ENCODE measurements at regions not wholly inside any gene's neighbourhood (a gene's known extent, or its start where the extent isn't known, plus 50 kb on each side); places are given as distances from the start of the nearest gene placed in this dataset.
"Not testable (repeated sequence)": the region's sequence is repeated elsewhere in the genome, so short reads cannot be mapped to it uniquely, and the experiment has no call there.

GRCh38 chr1:234839663-234840062, 229.7 kb upstream of the IRF2BP2 start:
- Mint-ChIP-seq H3K27ac (no peak overlapping the region), H3K27me3 (ENCODE audit: low read depth) (no peaks in the 10 kb centered on the region), H3K4me1 (ENCODE audit: low read depth) (peaks cover 64% of the 10 kb centered on the region), H3K4me3 (no peak overlapping the region), H3K36me3 (ENCODE audit: low read depth) (no peaks in the 10 kb centered on the region), H3K9me3 (no peaks in the 10 kb centered on the region)

- H3K27ac Mint-ChIP-seq: no peak overlapping the region
- H3K4me1 Mint-ChIP-seq (ENCODE audit: low read depth): peaks cover 56% of the 10 kb centered on the region
Measured at GRCh38 chr1:234838820-234839219, 228.8 kb upstream of the IRF2BP2 start.

GRCh38 chr1:234838182-234838581, 228.2 kb upstream of the IRF2BP2 start:
- no peak overlapping the region for H3K27ac Mint-ChIP-seq
- no peaks in the 10 kb centered on the region for H3K9me3 Mint-ChIP-seq
- H3K4me1 Mint-ChIP-seq (ENCODE audit: low read depth): peaks cover 52% of the 10 kb centered on the region
- H3K27me3 Mint-ChIP-seq (ENCODE audit: low read depth): no peaks in the 10 kb centered on the region
- no peak overlapping the region for H3K4me3 Mint-ChIP-seq
- no peaks in the 10 kb centered on the region for H3K36me3 Mint-ChIP-seq (ENCODE audit: low read depth)

More at GRCh38 chr1:234838820-234839219, 228.8 kb upstream of the IRF2BP2 start:
- no peaks in the 10 kb centered on the region for H3K27me3 Mint-ChIP-seq (ENCODE audit: low read depth)
- no peaks in the 10 kb centered on the region for H3K9me3 Mint-ChIP-seq
- H3K36me3 Mint-ChIP-seq (ENCODE audit: low read depth): no peaks in the 10 kb centered on the region
- no peak overlapping the region for H3K4me3 Mint-ChIP-seq

- no peak overlapping the region for H3K4me3 Mint-ChIP-seq
- no peaks in the 10 kb centered on the region for H3K27me3 Mint-ChIP-seq (ENCODE audit: low read depth)
- H3K27ac Mint-ChIP-seq: no peak overlapping the region
- H3K4me1 Mint-ChIP-seq (ENCODE audit: low read depth): peaks cover 47% of the 10 kb centered on the region
- H3K9me3 Mint-ChIP-seq: no peaks in the 10 kb centered on the region
- no peaks in the 10 kb centered on the region for H3K36me3 Mint-ChIP-seq (ENCODE audit: low read depth)
Measured at GRCh38 chr1:234837713-234838112, 227.7 kb upstream of the IRF2BP2 start.

- peaks cover 39% of the 10 kb centered on the region for H3K4me1 Mint-ChIP-seq (ENCODE audit: low read depth)
- H3K4me3 Mint-ChIP-seq: no peak overlapping the region
- H3K9me3 Mint-ChIP-seq: no peaks in the 10 kb centered on the region
- no peaks in the 10 kb centered on the region for H3K27me3 Mint-ChIP-seq (ENCODE audit: low read depth)
- H3K27ac Mint-ChIP-seq: no peak overlapping the region
- H3K36me3 Mint-ChIP-seq (ENCODE audit: low read depth): no peaks in the 10 kb centered on the region
Measured at GRCh38 chr1:234836776-234837357, 226.9 kb upstream of the IRF2BP2 start.

GRCh38 chr1:234836045-234836681, 226.2 kb upstream of the IRF2BP2 start:
- Mint-ChIP-seq H3K36me3 (ENCODE audit: low read depth) (no peaks in the 10 kb centered on the region), H3K4me1 (ENCODE audit: low read depth) (peaks cover 32% of the 10 kb centered on the region), H3K27me3 (ENCODE audit: low read depth) (no peaks in the 10 kb centered on the region), H3K4me3 (no peak overlapping the region), H3K27ac (no peak overlapping the region), H3K9me3 (no peaks in the 10 kb centered on the region)

- Mint-ChIP-seq H3K4me1 (ENCODE audit: low read depth) (peaks cover 26% of the 10 kb centered on the region), H3K27ac (no peak overlapping the region), H3K36me3 (ENCODE audit: low read depth) (no peaks in the 10 kb centered on the region), H3K4me3 (no peak overlapping the region), H3K27me3 (ENCODE audit: low read depth) (no peaks in the 10 kb centered on the region), H3K9me3 (no peaks in the 10 kb centered on the region)
Measured at GRCh38 chr1:234835239-234835638, 225.3 kb upstream of the IRF2BP2 start.

- Mint-ChIP-seq H3K27ac (no peak overlapping the region), H3K4me1 (ENCODE audit: low read depth) (peaks cover 18% of the 10 kb centered on the region), H3K36me3 (ENCODE audit: low read depth) (no peaks in the 10 kb centered on the region), H3K4me3 (no peak overlapping the region), H3K27me3 (ENCODE audit: low read depth) (no peaks in the 10 kb centered on the region), H3K9me3 (no peaks in the 10 kb centered on the region)
Measured at GRCh38 chr1:234833646-234834045, 223.7 kb upstream of the IRF2BP2 start.

- Mint-ChIP-seq H3K27me3 (ENCODE audit: low read depth) (no peaks in the 10 kb centered on the region), H3K36me3 (ENCODE audit: low read depth) (no peaks in the 10 kb centered on the region), H3K27ac (no peak overlapping the region), H3K4me3 (no peak overlapping the region), H3K9me3 (no peaks in the 10 kb centered on the region), H3K4me1 (ENCODE audit: low read depth) (peaks cover 15% of the 10 kb centered on the region)
Measured at GRCh38 chr1:234833118-234833517, 223.1 kb upstream of the IRF2BP2 start.

GRCh38 chr1:234827656-234828055, 217.7 kb upstream of the IRF2BP2 start:
- no peak overlapping the region for H3K27ac Mint-ChIP-seq
- H3K27me3 Mint-ChIP-seq (ENCODE audit: low read depth): no peaks in the 10 kb centered on the region
- no peaks in the 10 kb centered on the region for H3K9me3 Mint-ChIP-seq
- H3K4me3 Mint-ChIP-seq: no peak overlapping the region
- H3K36me3 Mint-ChIP-seq (ENCODE audit: low read depth): no peaks in the 10 kb centered on the region
- peaks cover 10% of the 10 kb centered on the region for H3K4me1 Mint-ChIP-seq (ENCODE audit: low read depth)

- H3K4me3 Mint-ChIP-seq: no peak overlapping the region
- H3K9me3 Mint-ChIP-seq: no peaks in the 10 kb centered on the region
- no peak overlapping the region for H3K27ac Mint-ChIP-seq
- H3K36me3 Mint-ChIP-seq (ENCODE audit: low read depth): no peaks in the 10 kb centered on the region
- H3K4me1 Mint-ChIP-seq (ENCODE audit: low read depth): peaks cover 11% of the 10 kb centered on the region
- H3K27me3 Mint-ChIP-seq (ENCODE audit: low read depth): no peaks in the 10 kb centered on the region
Measured at GRCh38 chr1:234827181-234827580, 217.2 kb upstream of the IRF2BP2 start.

GRCh38 chr1:234826352-234826751, 216.4 kb upstream of the IRF2BP2 start:
- no peak overlapping the region for H3K4me3 Mint-ChIP-seq
- H3K27ac Mint-ChIP-seq: no peak overlapping the region
- H3K36me3 Mint-ChIP-seq (ENCODE audit: low read depth): no peaks in the 10 kb centered on the region
- H3K4me1 Mint-ChIP-seq (ENCODE audit: low read depth): peaks cover 12% of the 10 kb centered on the region
- no peaks in the 10 kb centered on the region for H3K27me3 Mint-ChIP-seq (ENCODE audit: low read depth)
- no peaks in the 10 kb centered on the region for H3K9me3 Mint-ChIP-seq

- Mint-ChIP-seq H3K27me3 (ENCODE audit: low read depth) (no peaks in the 10 kb centered on the region), H3K36me3 (ENCODE audit: low read depth) (no peaks in the 10 kb centered on the region), H3K9me3 (no peaks in the 10 kb centered on the region), H3K4me1 (ENCODE audit: low read depth) (peaks cover 12% of the 10 kb centered on the region), H3K27ac (no peak overlapping the region), H3K4me3 (no peak overlapping the region)
Measured at GRCh38 chr1:234825498-234826165, 215.7 kb upstream of the IRF2BP2 start.

GRCh38 chr1:234824836-234825235, 214.9 kb upstream of the IRF2BP2 start:
- H3K4me1 Mint-ChIP-seq (ENCODE audit: low read depth); H3K36me3 Mint-ChIP-seq (ENCODE audit: low read depth); H3K9me3 Mint-ChIP-seq; H3K27me3 Mint-ChIP-seq (ENCODE audit: low read depth); H3K27ac Mint-ChIP-seq; H3K4me3 Mint-ChIP-seq: not testable (repeated sequence)

Data from T-helper 1 cell treated with Interleukin-12 subunit alpha and Interleukin-12 subunit beta and Interleukin-4 antibody, amounts not matched to agents 30 μg/mL and 1 μg/mL, for 36 hours (primary cell).